DOHH2 (cell line): ENCODE measurements at regions not wholly inside any gene's neighbourhood (a gene's known extent, or its start where the extent isn't known, plus 50 kb on each side); places are given as distances from the start of the nearest gene placed in this dataset.

Experiments
- H3F3A ChIP-seq: fragments of 200-600 bp; sonication (generic), shearing (Covaris generic); 2 replicates; pipeline ENCODE4 v1.6.0; 2016; ENCODE audit warnings: antibody characterized with exemption, mild to moderate bottlenecking; ENCODE audit not compliant: control insufficient read depth, insufficient read depth
- H3K27ac ChIP-seq: fragments of 200-600 bp; sonication (generic); 2 replicates; pipeline ENCODE4 v1.5.1; 2014; ENCODE audit warnings: low read depth, mild to moderate bottlenecking, low read length, moderate library complexity
- H3K27me3 ChIP-seq: fragments of 200-600 bp; sonication (generic); 2 replicates; pipeline ENCODE4 v1.6.1; 2014; ENCODE audit warnings: mild to moderate bottlenecking, low read length, mixed read lengths; ENCODE audit not compliant: control insufficient read depth
- H3K36me3 ChIP-seq: fragments of 200-600 bp; sonication (generic); 2 replicates; pipeline ENCODE4 v1.6.1; 2014; ENCODE audit warnings: mild to moderate bottlenecking, low read length, moderate library complexity, mixed read lengths; ENCODE audit not compliant: control insufficient read depth
- H3K4me1 ChIP-seq: fragments of 200-600 bp; sonication (generic); 2 replicates; pipeline ENCODE4 v1.6.1; 2014; ENCODE audit warnings: mild to moderate bottlenecking, low read length, mixed read lengths; ENCODE audit not compliant: control insufficient read depth
- H3K4me2 ChIP-seq: fragments of 200-600 bp; sonication (generic); 2 replicates; pipeline ENCODE4 v1.6.0; 2014; ENCODE audit warnings: mild to moderate bottlenecking, low read length, moderate library complexity
- H3K4me3 ChIP-seq: fragments of 200-600 bp; sonication (generic); 2 replicates; pipeline ENCODE4 v1.5.1; 2014; ENCODE audit warnings: mild to moderate bottlenecking, low read length, mixed read lengths
- H3K79me2 ChIP-seq: fragments of 200-600 bp; sonication (generic); 2 replicates; pipeline ENCODE4 v1.6.1; 2014; ENCODE audit warnings: mild to moderate bottlenecking, low read length, mixed read lengths; ENCODE audit not compliant: control insufficient read depth
- H3K9me2 ChIP-seq: fragments of 200-600 bp; sonication (generic); replicated peaks from 2 replicates; pipeline ENCODE4 v1.6.1; 2014; ENCODE audit warnings: mild to moderate bottlenecking, low read length, mixed read lengths; ENCODE audit not compliant: control insufficient read depth
- H3K9me3 ChIP-seq: fragments of 200-600 bp; sonication (generic); 2 replicates; pipeline ENCODE4 v1.6.1; 2014; ENCODE audit warnings: antibody characterized with exemption, low read length, mixed read lengths; ENCODE audit not compliant: control insufficient read depth, insufficient read depth
- H4K20me1 ChIP-seq: fragments of 200-600 bp; sonication (generic); 2 replicates; pipeline ENCODE4 v1.6.0; 2014; ENCODE audit warnings: low read depth, mild to moderate bottlenecking, antibody characterized with exemption, low read length, moderate library complexity; ENCODE audit not compliant: control insufficient read depth, insufficient read depth
- CTCF ChIP-seq: fragments of 200-600 bp; sonication (generic); IDR thresholded peaks from one replicate; pipeline ENCODE4 v1.5.1; 2014; ENCODE audit warnings: antibody characterized with exemption, mild to moderate bottlenecking, low read depth, low read length; ENCODE audit not compliant: poor library complexity, severe bottlenecking
- EZH2phosphoT487 ChIP-seq: fragments of 200-600 bp; sonication (generic); IDR thresholded peaks from 2 replicates; pipeline ENCODE4 v1.6.1; 2017; ENCODE audit warnings: borderline replicate concordance, mild to moderate bottlenecking, antibody characterized with exemption, low read length, moderate library complexity, mixed read lengths

- no peaks in the 10 kb centered on the region for H4K20me1 ChIP-seq
- H3K4me3 ChIP-seq = no peak overlapping the region
- H3K36me3 ChIP-seq = no peaks in the 10 kb centered on the region
- no peaks in the 10 kb centered on the region for H3K9me3 ChIP-seq
- H3F3A ChIP-seq = no peaks in the 10 kb centered on the region
- no peaks in the 10 kb centered on the region for H3K9me2 ChIP-seq
- no peak for TF ChIP-seq EZH2phosphoT487
- no peak for TF ChIP-seq CTCF
- no peak overlapping the region for H3K27ac ChIP-seq
- peaks cover 2% of the 10 kb centered on the region; the same call in 1 of the 2 replicates for H3K27me3 ChIP-seq
- peaks cover 9% of the 10 kb centered on the region for H3K4me1 ChIP-seq
- no peak overlapping the region for H3K4me2 ChIP-seq
- H3K79me2 ChIP-seq = no peaks in the 10 kb centered on the region
Measured at GRCh38 chr3:150022381-150023238, 51.9 kb upstream of the PFN2 start.

- no peak overlapping the region for H3K27ac ChIP-seq
- no peak overlapping the region for H3K4me3 ChIP-seq
- H3K4me2 ChIP-seq = no peak overlapping the region
- no peaks in the 10 kb centered on the region for H3K79me2 ChIP-seq
- TF ChIP-seq CTCF = no peak
- no peak for TF ChIP-seq EZH2phosphoT487
- no peaks in the 10 kb centered on the region for H3K36me3 ChIP-seq
- peaks cover 2% of the 10 kb centered on the region; the same call in 1 of the 2 replicates for H3K27me3 ChIP-seq
- no peaks in the 10 kb centered on the region for H3F3A ChIP-seq
- H4K20me1 ChIP-seq = no peaks in the 10 kb centered on the region
- no peaks in the 10 kb centered on the region for H3K9me2 ChIP-seq
- H3K4me1 ChIP-seq = peaks cover 9% of the 10 kb centered on the region
- H3K9me3 ChIP-seq = no peaks in the 10 kb centered on the region
Measured at GRCh38 chr3:150020527-150020926, 49.8 kb upstream of the PFN2 start.
